Left lobe of liver (tissue), 2 donors: ENCODE measurements at regions not wholly inside any gene's neighbourhood (a gene's known extent, or its start where the extent isn't known, plus 50 kb on each side); places are given as distances from the start of the nearest gene placed in this dataset.

Experiments
- ATAC-seq: fragments of 200-7000 bp; cut with Tn5 transposase; one replicate; pipeline ENCODE4 v1.9.1; 2020; ENCODE audit warnings: mild to moderate bottlenecking, moderate library complexity
- DNase-seq: peaks from one replicate; pipeline ENCODE4 v3.0.0-alpha.2; 2020; ENCODE audit warnings: low spot score
- donor health status: DM: no; HTN: no; CAD: no; lungs with moderate emphysema.
- donor health status: DM: no; HTN: yes; CAD: no.

- ATAC-seq, result no peak
- no peak for DNase-seq
Measured at GRCh38 chr4:181646864-181647263, 596.3 kb upstream of the TENM3 start.

- no peak for ATAC-seq
- no peak for DNase-seq
Measured at GRCh38 chr4:181647396-181648147, 595.6 kb upstream of the TENM3 start.

- DNase-seq (no peak), ATAC-seq (no peak)
Measured at GRCh38 chr4:181650033-181650825, 593.0 kb upstream of the TENM3 start.

- ATAC-seq (no peak), DNase-seq (no peak)
Measured at GRCh38 chr4:181656748-181657147, 586.5 kb upstream of the TENM3 start.

- no peak for DNase-seq
Measured at GRCh38 chr4:181659202-181659601, 584.0 kb upstream of the TENM3 start.

GRCh38 chr4:181659876-181660275, 583.3 kb upstream of the TENM3 start:
- ATAC-seq (no peak), DNase-seq (no peak)

More at GRCh38 chr4:181659202-181659601, 584.0 kb upstream of the TENM3 start:
- no peak for ATAC-seq

- DNase-seq, result no peak
- ATAC-seq, result no peak
Measured at GRCh38 chr4:181661090-181661489, 582.1 kb upstream of the TENM3 start.

GRCh38 chr4:181661923-181662322, 581.3 kb upstream of the TENM3 start:
- ATAC-seq, result no peak
- no peak for DNase-seq

GRCh38 chr4:181662383-181662782, 580.8 kb upstream of the TENM3 start:
- no peak for DNase-seq
- no peak for ATAC-seq

GRCh38 chr4:181670506-181670905, 572.7 kb upstream of the TENM3 start:
- no peak for ATAC-seq
- no peak for DNase-seq

GRCh38 chr4:181671672-181672071, 571.5 kb upstream of the TENM3 start:
- no peak for DNase-seq
- ATAC-seq, result no peak

GRCh38 chr4:181672751-181673150, 570.5 kb upstream of the TENM3 start:
- ATAC-seq, result no peak
- no peak for DNase-seq

- ATAC-seq (no peak), DNase-seq (no peak)
Measured at GRCh38 chr4:181674315-181674875, 568.8 kb upstream of the TENM3 start.

- DNase-seq (no peak), ATAC-seq (no peak)
Measured at GRCh38 chr4:181676546-181676945, 566.7 kb upstream of the TENM3 start.

- DNase-seq (no peak), ATAC-seq (no peak)
Measured at GRCh38 chr4:181677201-181677600, 566.0 kb upstream of the TENM3 start.

- DNase-seq (no peak), ATAC-seq (no peak)
Measured at GRCh38 chr4:181677621-181678020, 565.6 kb upstream of the TENM3 start.

- DNase-seq (no peak), ATAC-seq (no peak)
Measured at GRCh38 chr4:181679754-181680153, 563.4 kb upstream of the TENM3 start.

GRCh38 chr4:181682367-181683047, 560.7 kb upstream of the TENM3 start:
- ATAC-seq (no peak), DNase-seq (no peak)

GRCh38 chr4:181684310-181684709, 558.9 kb upstream of the TENM3 start:
- no peak for ATAC-seq
- DNase-seq, result no peak

- DNase-seq (no peak), ATAC-seq (no peak)
Measured at GRCh38 chr4:181685461-181685860, 557.7 kb upstream of the TENM3 start.

- DNase-seq (no peak), ATAC-seq (no peak)
Measured at GRCh38 chr4:181685911-181686310, 557.3 kb upstream of the TENM3 start.
